HEK293T (cell line): ENCODE measurements at regions not wholly inside any gene's neighbourhood (a gene's known extent, or its start where the extent isn't known, plus 50 kb on each side); places are given as distances from the start of the nearest gene placed in this dataset.

Experiments used
- CTCF ChIA-PET: fragments of 350-600 bp; formaldehyde crosslinking; extraction: SDS; loops from one replicate; lab custom pipeline; 2021; ENCODE audit warnings: antibody characterized with exemption, inconsistent platforms; lab: Yijun Ruan, JAX
- POLR2A ChIA-PET: fragments of 350-600 bp; formaldehyde crosslinking; extraction: SDS; loops from one replicate; lab custom pipeline; 2020; ENCODE audit warnings: antibody characterized with exemption, inconsistent platforms; lab: Yijun Ruan, JAX
- DNase-seq: peaks from one replicate; pipeline ENCODE4 v3.0.0; 2012; ENCODE audit warnings: mixed read lengths; ENCODE audit errors: extremely low spot score
- ARNT ChIP-seq: fragments of 450-650 bp; IDR thresholded peaks from 2 replicates; pipeline ENCODE4 v1.6.1; 2017; ENCODE audit warnings: mild to moderate bottlenecking
- BHLHE40 ChIP-seq: fragments of 450-650 bp; IDR thresholded peaks from 2 replicates; pipeline ENCODE4 v1.6.1; 2016; ENCODE audit warnings: mild to moderate bottlenecking, moderate library complexity, borderline replicate concordance
- CTBP1 ChIP-seq: fragments of 450-650 bp; IDR thresholded peaks from 2 replicates; pipeline ENCODE4 v1.6.1; 2016; ENCODE audit warnings: borderline replicate concordance
- ELF4 ChIP-seq: fragments of 450-650 bp; IDR thresholded peaks from 2 replicates; pipeline ENCODE4 v1.6.1; 2017; ENCODE audit warnings: antibody characterized with exemption
- FOXA1 ChIP-seq: fragments of 450-650 bp; IDR thresholded peaks from 2 replicates; pipeline ENCODE4 v1.6.1; 2016; ENCODE audit warnings: mild to moderate bottlenecking
- FOXK2 ChIP-seq: fragments of 450-650 bp; IDR thresholded peaks from 2 replicates; pipeline ENCODE4 v1.6.1; 2016; ENCODE audit warnings: mild to moderate bottlenecking
- FOXM1 ChIP-seq: fragments of 450-650 bp; IDR thresholded peaks from 2 replicates; pipeline ENCODE4 v1.6.1; 2017; ENCODE audit warnings: mild to moderate bottlenecking, borderline replicate concordance
- HDGF ChIP-seq: fragments of 450-650 bp; IDR thresholded peaks from 2 replicates; pipeline ENCODE4 v1.6.1; 2017; ENCODE audit warnings: antibody characterized with exemption, borderline replicate concordance
- L3MBTL2 ChIP-seq: fragments of 450-650 bp; conservative IDR thresholded peaks from 2 replicates; pipeline ENCODE4 v1.6.1; 2016; ENCODE audit warnings: mild to moderate bottlenecking
- LEF1 ChIP-seq: fragments of 450-650 bp; IDR thresholded peaks from 2 replicates; pipeline ENCODE4 v1.6.1; 2017; ENCODE audit warnings: mild to moderate bottlenecking, borderline replicate concordance
- NFRKB ChIP-seq: fragments of 450-650 bp; IDR thresholded peaks from 2 replicates; pipeline ENCODE4 v1.6.1; 2016; ENCODE audit warnings: mild to moderate bottlenecking, moderate library complexity
- SP1 ChIP-seq: fragments of 450-650 bp; IDR thresholded peaks from 2 replicates; pipeline ENCODE4 v1.6.1; 2017
- SUZ12 ChIP-seq: fragments of 450-650 bp; IDR thresholded peaks from 2 replicates; pipeline ENCODE4 v1.6.1; 2016; ENCODE audit warnings: mild to moderate bottlenecking
- TARDBP ChIP-seq: fragments of 450-650 bp; IDR thresholded peaks from 2 replicates; pipeline ENCODE4 v1.6.1; 2016
- ZNF384 ChIP-seq: fragments of 450-650 bp; IDR thresholded peaks from 2 replicates; pipeline ENCODE4 v1.6.1; 2016
- TF ChIP-seq, protein P1 (sequence below): fragments of 450-650 bp; IDR thresholded peaks from 2 replicates; pipeline ENCODE4 v1.6.1; 2016

DNA sequence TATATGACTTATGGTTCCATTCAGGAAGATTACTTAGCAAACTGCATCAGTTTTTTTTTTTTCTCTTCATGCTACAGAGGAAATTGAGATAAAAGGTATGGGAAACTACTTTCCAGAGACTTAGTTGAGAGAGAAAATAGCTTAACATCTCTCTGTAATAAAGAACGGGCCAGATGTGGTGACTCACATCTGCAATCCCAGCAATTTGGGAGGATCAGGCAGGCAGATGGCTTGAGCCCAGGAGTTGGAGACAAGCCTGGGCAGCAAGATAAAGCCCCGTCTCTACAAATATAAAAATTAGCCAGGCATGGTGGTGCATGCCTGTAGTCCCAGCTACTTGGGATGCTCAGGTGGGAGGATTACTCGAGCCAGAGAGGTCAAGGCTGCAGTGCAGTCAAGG lies 271.2 kb upstream of the TENM3 start:
- no peak for DNase-seq
- CTCF ChIA-PET: no interaction called here

DNA sequence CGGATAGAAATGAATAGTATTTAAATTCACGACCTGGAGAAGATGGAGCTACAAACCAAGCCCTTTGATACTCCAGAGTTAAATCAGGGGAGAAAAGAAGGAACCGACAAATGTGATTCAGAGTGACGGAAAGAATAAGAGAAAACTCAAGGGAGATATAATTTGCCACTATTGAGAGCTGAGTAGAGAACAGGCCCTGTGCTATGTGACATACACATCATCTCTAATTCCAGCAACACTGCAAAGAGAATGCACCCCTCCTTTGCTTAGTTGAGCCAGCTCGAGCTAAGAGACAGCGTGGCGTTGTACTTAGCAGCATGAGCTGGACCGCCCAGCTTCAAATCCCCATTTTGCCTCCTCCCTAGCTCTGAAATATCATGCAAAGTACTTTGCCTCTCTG lies 266.4 kb upstream of the TENM3 start:
- no peak for DNase-seq
- POLR2A ChIA-PET: no interaction called here
- CTCF ChIA-PET: no interaction called here
- TF ChIP-seq ZNF384 (no peak), SUZ12 (no peak), LEF1 (no peak), TARDBP (no peak), FOXK2 (no peak), BHLHE40 (no peak), L3MBTL2 (no peak), SP1 (no peak), NFRKB (no peak), HDGF (no peak), FOXM1 (no peak), ARNT (no peak), FOXA1 (no peak), CTBP1 (no peak), ELF4 (no peak)
- TF ChIP-seq, protein P1, sequence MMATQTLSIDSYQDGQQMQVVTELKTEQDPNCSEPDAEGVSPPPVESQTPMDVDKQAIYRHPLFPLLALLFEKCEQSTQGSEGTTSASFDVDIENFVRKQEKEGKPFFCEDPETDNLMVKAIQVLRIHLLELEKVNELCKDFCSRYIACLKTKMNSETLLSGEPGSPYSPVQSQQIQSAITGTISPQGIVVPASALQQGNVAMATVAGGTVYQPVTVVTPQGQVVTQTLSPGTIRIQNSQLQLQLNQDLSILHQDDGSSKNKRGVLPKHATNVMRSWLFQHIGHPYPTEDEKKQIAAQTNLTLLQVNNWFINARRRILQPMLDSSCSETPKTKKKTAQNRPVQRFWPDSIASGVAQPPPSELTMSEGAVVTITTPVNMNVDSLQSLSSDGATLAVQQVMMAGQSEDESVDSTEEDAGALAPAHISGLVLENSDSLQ: no peak

More for the DNA sequence above, 271.2 kb upstream of the TENM3 start:
- no peak for TF ChIP-seq TARDBP
- TF ChIP-seq, protein P1: no peak
- no peak for TF ChIP-seq FOXA1
- no peak for TF ChIP-seq ZNF384
- no peak for TF ChIP-seq HDGF
- no peak for TF ChIP-seq LEF1
- no peak for TF ChIP-seq L3MBTL2
- no peak for TF ChIP-seq FOXM1
- no peak for TF ChIP-seq ARNT
- TF ChIP-seq FOXK2: no peak
- TF ChIP-seq SP1: no peak
- TF ChIP-seq NFRKB: no peak
- no peak for TF ChIP-seq ELF4
- TF ChIP-seq CTBP1: no peak
- no peak for TF ChIP-seq SUZ12
- no peak for TF ChIP-seq BHLHE40
- POLR2A ChIA-PET: interaction anchor here (0.5 kb wide), 1 partner anchor 167 kb away, joined by 3 read pairs; no protein-coding TSS in a partner anchor

DNA sequence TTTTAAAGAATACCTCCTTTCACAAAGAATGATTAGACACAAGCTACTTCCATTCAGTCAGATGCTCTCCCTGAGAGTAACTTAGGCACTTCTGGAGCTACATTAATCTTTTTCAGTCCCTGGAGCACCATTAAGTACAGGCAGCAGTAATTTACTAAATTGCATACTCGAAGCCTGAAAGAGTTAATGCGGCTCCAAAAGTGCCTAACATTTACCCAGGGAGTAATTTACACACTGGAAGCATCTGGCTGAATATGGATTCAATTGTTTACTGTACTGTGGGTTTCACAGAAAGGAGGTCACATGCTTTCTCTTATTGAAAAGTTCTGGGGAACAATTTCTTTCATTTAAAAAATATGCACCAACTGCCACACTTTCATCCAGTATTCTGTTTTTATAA lies 260.8 kb upstream of the TENM3 start:
- CTCF ChIA-PET: no interaction called here
- DNase-seq: no peak
- TF ChIP-seq FOXA1 (no peak), HDGF (no peak)
- TF ChIP-seq, protein P1: 0 out of 2 replicates have a peak, but pooled peaks have one; percentile 9
- POLR2A ChIA-PET: no interaction called here

DNA sequence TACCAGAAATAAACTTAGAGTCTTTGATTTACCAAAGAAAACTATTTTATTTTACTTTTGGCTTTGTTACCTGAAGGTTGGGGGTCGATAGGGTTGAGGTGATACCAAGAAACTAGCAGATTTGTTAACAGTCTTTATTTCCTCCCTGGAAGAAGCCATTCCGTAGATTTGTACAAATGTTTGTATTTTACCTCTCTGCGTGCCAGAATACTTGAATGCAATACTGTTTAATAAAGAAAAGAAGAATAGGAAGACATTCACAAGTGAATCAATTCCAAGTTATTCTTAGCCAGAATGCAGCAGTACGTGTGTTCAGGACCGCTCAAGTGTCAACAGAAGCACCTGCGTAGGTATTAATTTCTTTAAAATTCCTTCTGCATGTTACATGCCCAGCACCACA lies 260.3 kb upstream of the TENM3 start:
- DNase-seq: no peak
- POLR2A ChIA-PET: no interaction called here
- TF ChIP-seq TARDBP: no peak
- TF ChIP-seq, protein P1: no peak
- CTCF ChIA-PET: no interaction called here

DNA sequence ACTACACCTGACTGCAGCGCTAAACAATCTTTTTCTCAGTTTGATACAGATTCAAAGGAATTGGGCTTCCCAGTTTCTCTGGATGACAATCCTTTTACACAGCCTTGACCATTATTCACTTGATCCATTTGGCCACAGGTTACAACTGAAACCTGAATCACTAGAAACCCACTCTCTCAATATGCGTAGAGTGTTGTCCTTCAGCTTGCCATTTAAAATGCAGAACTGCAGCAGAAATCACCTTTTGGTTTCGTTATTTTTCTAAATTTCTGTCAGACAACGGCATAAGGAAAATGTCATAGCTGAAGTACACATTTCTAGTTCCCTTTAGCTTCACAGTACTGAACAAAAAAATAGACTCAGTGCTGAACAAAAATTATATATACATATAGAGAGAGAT lies 255.8 kb upstream of the TENM3 start:
- DNase-seq: no peak
- ChIA-PET POLR2A (no interaction called here), CTCF (interaction anchor here (0.6 kb wide), 1 partner anchor 49 kb away, joined by 4 read pairs; no protein-coding TSS in a partner anchor)
- TF ChIP-seq CTBP1: no peak
- no peak for TF ChIP-seq FOXA1
- no peak for TF ChIP-seq FOXK2
- no peak for TF ChIP-seq LEF1
- TF ChIP-seq HDGF: no peak
- TF ChIP-seq ARNT: no peak
- no peak for TF ChIP-seq SP1

DNA sequence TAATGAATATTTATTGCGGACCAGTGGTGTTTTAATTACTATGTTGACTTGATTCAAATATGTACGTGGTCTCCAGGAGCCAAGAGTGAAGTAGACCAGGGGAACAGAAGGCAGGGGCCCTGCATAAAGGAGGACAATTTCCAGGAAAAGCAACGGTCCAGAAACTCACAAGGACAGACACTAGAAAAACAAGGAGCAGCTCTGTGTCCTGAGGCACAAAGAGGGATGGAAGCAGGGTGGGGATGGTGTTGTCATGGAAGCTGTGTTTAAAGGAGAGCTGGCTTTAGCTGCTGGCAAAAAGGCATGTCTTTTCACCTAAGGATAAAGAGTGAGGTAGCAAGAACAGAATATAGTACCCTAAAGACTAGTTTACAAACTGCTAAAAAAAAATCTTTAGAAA lies 254.1 kb upstream of the TENM3 start:
- TF ChIP-seq ZNF384: no peak
- TF ChIP-seq CTBP1: no peak
- TF ChIP-seq, protein P1: no peak
- no peak for TF ChIP-seq HDGF
- TF ChIP-seq L3MBTL2: no peak
- no peak for TF ChIP-seq FOXK2
- no peak for TF ChIP-seq NFRKB
- TF ChIP-seq FOXM1: no peak
- TF ChIP-seq LEF1: no peak
- no peak for TF ChIP-seq BHLHE40
- no peak for TF ChIP-seq TARDBP
- ChIA-PET CTCF (no interaction called here), POLR2A (no interaction called here)
- DNase-seq: no peak
